Activated naive CD4-positive, alpha-beta T cell treated with Interleukin-2 at 50 U/mL for 16 hours (primary cell): ENCODE measurements at regions not wholly inside any gene's neighbourhood (a gene's known extent, or its start where the extent isn't known, plus 50 kb on each side); places are given as distances from the start of the nearest gene placed in this dataset.

Experiments
- DNase-seq: peaks from one replicate; pipeline ENCODE4 v3.0.0-alpha.2; 2020

- DNase-seq: no peak
Measured at GRCh38 chr2:129118296-129118695, 799.6 kb upstream of the HS6ST1 start.

GRCh38 chr2:129129087-129129486 lies 810.4 kb upstream of the HS6ST1 start:
- DNase-seq: no peak

GRCh38 chr2:129133692-129134641 lies 815.3 kb upstream of the HS6ST1 start:
- DNase-seq: no peak

DNA sequence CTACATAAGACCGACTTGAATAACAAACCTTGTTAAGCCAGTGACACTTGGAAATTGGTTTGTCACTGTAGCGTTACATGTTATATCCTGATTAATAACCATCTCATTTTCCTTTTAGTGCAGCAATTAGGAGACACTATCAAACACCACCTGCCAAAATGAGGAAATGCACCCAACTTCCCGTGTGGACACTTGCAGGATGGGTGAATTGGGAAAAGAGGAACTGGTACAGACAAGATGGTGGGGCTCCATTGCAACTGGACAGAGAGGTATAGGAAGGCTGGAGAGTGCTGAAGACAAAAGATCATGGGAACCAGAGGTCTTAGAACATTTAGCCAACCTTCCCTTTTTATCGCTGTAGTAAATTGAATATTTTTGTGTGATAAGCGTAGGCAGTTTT lies 816.3 kb upstream of the HS6ST1 start:
- no peak for DNase-seq

DNA sequence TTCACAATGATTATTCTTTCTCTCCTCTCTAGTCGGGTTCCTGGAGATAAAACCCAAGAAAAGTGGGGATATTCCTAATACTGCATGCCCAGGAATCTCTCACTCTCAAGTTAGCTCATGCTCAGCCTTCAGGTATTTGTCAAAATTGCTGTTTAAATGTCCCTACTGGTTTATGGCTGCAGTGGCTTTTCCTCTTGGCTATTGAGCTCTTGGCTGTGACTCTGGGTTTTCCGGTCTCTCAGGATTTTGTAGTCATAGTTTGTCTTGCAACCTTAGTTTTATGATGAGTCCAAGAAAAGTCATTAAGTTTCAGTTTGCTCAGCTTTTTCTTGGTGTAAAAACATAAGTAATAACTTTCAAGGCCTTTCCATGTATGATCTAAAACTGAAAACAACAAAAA lies 820.7 kb upstream of the HS6ST1 start:
- DNase-seq: no peak

GRCh38 chr2:129142465-129142864 lies 823.8 kb upstream of the HS6ST1 start:
- DNase-seq: no peak

DNA sequence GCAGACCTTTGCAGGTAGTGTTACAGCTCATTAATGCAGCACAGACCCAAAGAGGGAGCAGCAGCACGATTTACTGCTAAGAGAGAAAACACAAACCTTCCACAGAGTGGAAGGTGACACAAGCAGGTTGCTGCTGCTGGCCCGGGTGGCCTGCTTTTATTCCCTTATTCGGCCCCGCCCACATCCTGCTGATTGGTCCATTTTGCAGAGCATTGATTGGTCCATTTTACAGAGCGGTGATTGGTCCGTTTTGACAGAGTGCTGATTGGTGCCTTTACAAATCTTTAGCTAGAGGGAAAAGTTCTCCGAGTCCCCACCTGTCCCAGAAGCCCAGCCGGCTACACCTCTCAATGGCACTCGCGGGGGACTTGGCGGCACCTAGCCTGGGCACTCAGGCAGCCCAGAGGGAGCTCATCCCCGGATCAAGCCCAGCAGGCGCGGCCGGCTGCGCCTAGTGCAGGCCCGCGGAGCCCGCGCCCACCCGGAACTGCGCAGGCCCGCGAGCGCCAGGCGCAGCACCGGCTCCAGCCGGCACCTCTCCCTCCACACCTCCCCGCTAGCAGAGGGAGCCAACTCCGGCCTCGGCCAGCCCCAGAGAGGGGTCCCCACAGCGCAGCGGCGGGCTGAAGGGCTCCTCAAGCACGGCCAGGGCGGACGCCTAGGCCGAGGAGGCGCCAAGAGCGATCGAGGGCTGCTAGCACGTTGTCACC lies 825.6 kb upstream of the HS6ST1 start:
- DNase-seq: no peak

GRCh38 chr2:129152514-129152913 lies 827.0 kb upstream of the RAB6C start:
- no peak for DNase-seq

DNA sequence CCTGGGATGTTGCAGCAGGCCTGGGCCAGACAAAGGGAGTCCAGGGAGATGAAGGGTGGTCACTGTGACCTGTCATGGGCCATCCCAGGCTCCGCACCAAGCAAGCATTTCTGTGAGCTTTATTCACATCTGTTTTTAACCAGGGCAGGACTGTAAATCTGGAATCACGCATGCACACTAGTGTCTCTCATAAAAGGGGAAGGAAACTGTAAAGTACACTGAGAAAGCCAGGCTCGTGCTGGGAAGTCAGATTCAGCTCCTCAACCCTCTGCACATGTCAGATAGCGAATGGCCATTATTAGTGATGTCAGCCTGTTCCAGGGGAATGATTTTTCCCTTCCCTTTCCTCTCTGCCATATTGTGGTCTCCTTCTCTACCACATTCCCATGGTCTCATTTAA lies 818.6 kb upstream of the RAB6C start:
- no peak for DNase-seq

DNA sequence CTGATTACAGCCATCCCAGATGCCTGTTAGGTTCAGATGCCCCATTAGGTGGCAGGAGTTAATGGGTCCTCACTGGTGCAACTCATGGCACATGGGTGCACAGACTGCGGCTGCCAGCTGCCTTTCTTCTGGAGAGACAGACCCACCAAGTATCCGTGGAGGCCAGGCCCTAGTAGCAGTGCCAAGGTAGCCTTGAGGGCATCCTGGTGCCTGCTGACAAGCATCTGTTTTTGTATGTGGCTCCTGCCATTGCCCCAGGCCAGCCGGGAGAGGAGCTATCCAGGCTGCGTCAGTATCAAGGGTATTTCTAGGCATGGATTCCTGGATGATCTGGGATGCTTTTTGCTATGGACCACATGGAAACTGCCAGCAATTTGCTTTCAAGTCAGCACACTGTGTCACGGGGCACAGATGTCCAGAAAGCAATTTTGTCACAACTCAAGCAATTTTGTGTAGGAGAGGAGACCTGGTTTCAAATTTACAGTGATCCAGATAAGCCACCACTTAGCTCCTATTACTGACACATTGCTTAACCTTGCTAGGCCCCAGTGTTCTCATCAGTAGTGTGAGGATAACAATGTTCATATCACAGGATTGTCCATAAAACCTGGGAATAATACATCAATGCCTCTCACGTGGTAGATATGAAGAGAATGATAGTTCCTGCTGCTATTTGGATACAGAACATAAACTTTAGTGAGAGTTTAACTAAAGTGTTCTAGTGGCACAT lies 815.1 kb upstream of the RAB6C start:
- no peak for DNase-seq

- no peak for DNase-seq
Measured at GRCh38 chr2:129165006-129165405, 814.5 kb upstream of the RAB6C start.

- DNase-seq: no peak
Measured at GRCh38 chr2:129167456-129167855, 812.0 kb upstream of the RAB6C start.

- DNase-seq: no peak
Measured at GRCh38 chr2:129170570-129170969, 808.9 kb upstream of the RAB6C start.

DNA sequence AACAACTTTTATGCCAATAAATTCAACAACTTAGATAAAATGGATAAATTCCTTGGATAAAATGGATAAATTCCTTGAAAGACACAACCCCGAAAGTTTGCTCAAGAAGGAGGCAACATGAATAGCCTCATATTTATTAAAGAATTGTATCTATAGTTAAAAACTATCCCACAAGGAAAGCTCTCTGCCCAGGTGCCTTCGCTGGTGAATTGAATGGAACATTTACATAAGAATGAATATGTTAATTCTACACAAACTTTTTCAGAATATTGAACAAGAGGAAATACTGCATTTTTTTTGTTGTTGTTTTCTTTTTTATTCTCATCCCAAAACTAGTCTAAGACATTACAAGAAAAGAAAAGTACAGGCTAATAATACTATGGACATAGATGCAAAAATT lies 805.3 kb upstream of the RAB6C start:
- DNase-seq: no peak

DNA sequence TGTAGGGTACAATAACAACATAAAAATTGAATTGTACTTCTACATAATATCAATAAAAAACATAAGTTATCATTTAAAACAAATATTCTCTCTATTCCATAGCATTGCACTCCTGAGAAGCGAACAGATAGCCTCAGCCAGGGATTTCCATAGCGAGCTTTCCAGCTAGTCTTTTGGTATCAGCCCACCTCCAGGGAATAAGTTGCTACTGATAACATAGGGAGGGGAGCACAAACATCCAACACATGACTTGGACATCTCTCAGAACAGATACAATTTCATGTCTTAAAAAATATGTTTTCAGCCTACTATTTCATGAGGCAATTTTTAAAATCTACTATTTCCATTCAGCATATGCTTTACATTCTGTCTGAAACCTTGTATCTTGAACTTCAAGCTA lies 804.4 kb upstream of the RAB6C start:
- no peak for DNase-seq

DNA sequence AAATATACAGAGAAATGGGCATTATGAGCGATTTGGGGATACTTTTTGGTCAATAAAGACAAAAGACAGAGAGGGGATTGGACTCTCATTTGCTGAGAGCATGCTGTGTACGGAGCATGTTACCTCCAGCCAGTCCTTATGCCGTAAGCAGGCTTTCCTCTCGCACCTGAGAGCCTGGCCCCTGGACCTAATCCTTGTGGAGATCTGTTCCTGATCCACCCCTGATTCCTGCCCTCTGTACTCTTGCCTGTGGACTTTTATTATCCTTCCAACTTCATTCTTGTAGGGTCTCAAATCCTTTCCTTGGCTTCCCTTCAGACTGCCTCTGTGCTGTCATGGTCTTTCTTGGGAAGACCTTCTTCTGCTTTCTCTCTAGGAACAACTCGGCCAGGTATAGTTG lies 803.1 kb upstream of the RAB6C start:
- DNase-seq: no peak

DNA sequence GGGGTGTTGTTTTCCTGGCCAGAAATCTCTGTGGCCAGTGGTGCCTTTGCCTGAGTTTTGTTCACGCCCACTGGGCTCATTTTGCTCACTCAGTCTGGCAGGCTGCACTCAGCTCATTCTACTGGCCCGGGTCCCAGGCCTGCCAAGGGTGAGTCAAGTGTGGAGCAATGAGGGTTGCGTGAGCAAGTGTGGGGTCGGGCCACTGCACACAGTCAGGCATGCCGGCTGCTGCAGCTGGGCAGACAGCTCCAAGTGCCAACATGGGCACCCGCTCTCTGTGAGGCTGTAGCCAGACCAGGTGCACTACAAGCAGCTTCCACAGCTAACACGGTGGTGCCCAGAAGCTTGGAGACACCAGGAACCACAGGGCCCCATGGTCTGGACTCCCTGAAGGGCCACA lies 801.1 kb upstream of the RAB6C start:
- no peak for DNase-seq

- DNase-seq: no peak
Measured at GRCh38 chr2:129179199-129179598, 800.3 kb upstream of the RAB6C start.

DNA sequence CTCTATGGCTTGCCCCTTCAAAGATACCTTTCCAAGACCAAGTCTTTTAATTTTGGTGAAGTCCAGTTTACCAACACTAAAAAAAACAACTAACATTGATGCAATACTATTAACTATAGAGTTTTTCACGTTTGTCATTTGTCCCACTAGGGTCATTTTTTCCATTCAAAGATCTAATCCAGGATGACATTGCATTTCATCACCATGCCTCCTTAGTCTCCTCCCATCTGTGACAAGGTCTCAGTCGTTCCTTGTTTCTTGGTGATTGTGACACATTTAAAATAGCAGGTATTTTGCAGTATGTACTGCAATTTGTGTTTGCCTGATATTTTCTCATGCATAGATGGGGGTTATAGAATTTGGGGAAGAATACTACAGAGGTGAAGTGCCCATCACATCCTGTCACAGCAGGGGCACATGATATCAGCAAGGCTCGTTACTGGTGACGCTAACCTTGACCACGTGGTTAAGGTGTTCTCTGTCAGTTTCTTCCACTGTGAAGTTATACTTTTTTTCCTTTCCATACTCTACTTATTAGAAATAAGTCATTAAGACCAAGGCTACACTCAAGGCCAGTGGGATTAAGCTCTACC lies 799.2 kb upstream of the RAB6C start:
- no peak for DNase-seq

- no peak for DNase-seq
Measured at GRCh38 chr2:129181433-129181832, 798.0 kb upstream of the RAB6C start.

DNA sequence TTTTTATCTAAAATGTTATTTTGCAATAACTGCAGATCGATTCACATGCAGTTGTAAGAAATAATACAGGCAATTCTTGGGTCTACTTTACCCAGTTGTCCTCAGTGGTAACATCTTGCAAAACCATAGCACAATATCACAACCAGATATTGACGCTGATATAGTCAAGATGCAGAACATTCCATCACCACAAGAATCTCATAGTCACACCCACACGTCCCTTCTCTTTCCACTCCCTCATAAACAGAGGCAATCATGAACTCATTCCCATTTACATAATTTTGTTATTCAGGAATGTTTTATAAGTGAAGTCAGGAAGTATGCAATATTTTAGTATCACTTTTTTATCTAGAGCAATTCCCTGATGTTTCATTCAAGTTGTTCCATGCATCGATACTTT lies 797.5 kb upstream of the RAB6C start:
- no peak for DNase-seq

- DNase-seq: no peak
Measured at GRCh38 chr2:129187343-129187742, 792.1 kb upstream of the RAB6C start.

- DNase-seq: no peak
Measured at GRCh38 chr2:129188451-129188850, 791.0 kb upstream of the RAB6C start.
